Mesenchymal stem cell (in vitro differentiated cells and primary cell): ENCODE measurements at regions not wholly inside any gene's neighbourhood (a gene's known extent, or its start where the extent isn't known, plus 50 kb on each side); places are given as distances from the start of the nearest gene placed in this dataset.

ENCODE experiments used
- DNase-seq: peaks from one replicate; pipeline ENCODE4 v3.0.0-alpha.2; 2013
- H2AFZ ChIP-seq: one replicate; pipeline ENCODE4 v1.6.1; 2013; ENCODE audit warnings: low read depth, mild to moderate bottlenecking, control low read depth, inconsistent platforms, low read length, moderate library complexity
- H2AK5ac ChIP-seq: 2 replicates; pipeline ENCODE4 v1.6.1; 2013; ENCODE audit warnings: low read length, moderate library complexity, mild to moderate bottlenecking, inconsistent platforms; ENCODE audit not compliant: severe bottlenecking
- H2BK120ac ChIP-seq: one replicate; pipeline ENCODE4 v1.6.1; 2013; ENCODE audit warnings: low read depth, mild to moderate bottlenecking, inconsistent platforms, low read length, moderate library complexity
- H2BK12ac ChIP-seq, 2 experiments: one replicate each; pipeline ENCODE4 v1.6.1; 2013; ENCODE audit warnings: inconsistent platforms in 2 of 2, low read length in 2 of 2, mild to moderate bottlenecking in 2 of 2, moderate library complexity in 2 of 2, control low read depth in 1 of 2
- H2BK15ac ChIP-seq: one replicate; pipeline ENCODE4 v1.6.1; 2013; ENCODE audit warnings: mild to moderate bottlenecking, low read depth, inconsistent platforms; ENCODE audit not compliant: poor library complexity, severe bottlenecking
- H2BK5ac ChIP-seq: 2 replicates; pipeline ENCODE4 v1.6.1; 2013; ENCODE audit warnings: low read depth, mild to moderate bottlenecking, low read length, control low read depth, inconsistent platforms; ENCODE audit not compliant: poor library complexity, severe bottlenecking
- H3K14ac ChIP-seq, 2 experiments: one replicate each; pipeline ENCODE4 v1.6.1; 2013; ENCODE audit warnings: inconsistent platforms in 2 of 2, low read length in 2 of 2, control low read depth in 1 of 2, mild to moderate bottlenecking in 1 of 2, moderate library complexity in 1 of 2
- H3K18ac ChIP-seq, 2 experiments: one replicate each; pipeline ENCODE4 v1.6.1; 2013; ENCODE audit warnings: inconsistent platforms in 2 of 2, low read length in 2 of 2, control low read depth in 1 of 2, low read depth in 1 of 2, mild to moderate bottlenecking in 1 of 2
- H3K23ac ChIP-seq, 2 experiments: one replicate each; pipeline ENCODE4 v1.6.1; 2013; ENCODE audit warnings: inconsistent platforms in 2 of 2, low read length in 2 of 2, mild to moderate bottlenecking in 2 of 2, moderate library complexity in 2 of 2, control low read depth in 1 of 2
- H3K27ac ChIP-seq: 2 replicates; pipeline ENCODE4 v1.5.1; 2013; ENCODE audit warnings: mild to moderate bottlenecking, moderate library complexity, low read length, control low read depth, inconsistent platforms; ENCODE audit not compliant: poor library complexity, severe bottlenecking
- H3K27me3 ChIP-seq, 2 experiments: 2 replicates each; pipeline versions ENCODE4 v1.6.1 to v1.7.0; 2013; ENCODE audit warnings: low read length in 2 of 2, mild to moderate bottlenecking in 2 of 2, moderate library complexity in 2 of 2, control low read depth in 1 of 2, inconsistent platforms in 1 of 2; ENCODE audit not compliant: control insufficient read depth in 1 of 2, insufficient read depth in 1 of 2
- H3K36me3 ChIP-seq, 2 experiments: 2 replicates each; pipeline versions ENCODE4 v1.6.1 to v1.7.0; 2013; ENCODE audit warnings: low read length in 2 of 2, control low read depth in 1 of 2, inconsistent platforms in 1 of 2, low read depth in 1 of 2, mild to moderate bottlenecking in 1 of 2; ENCODE audit not compliant: insufficient read depth in 2 of 2, control insufficient read depth in 1 of 2
- H3K4ac ChIP-seq, 2 experiments: one replicate each; pipeline ENCODE4 v1.6.1; 2013; ENCODE audit warnings: inconsistent platforms in 2 of 2, low read length in 2 of 2, mild to moderate bottlenecking in 2 of 2, moderate library complexity in 2 of 2, control low read depth in 1 of 2, low read depth in 1 of 2
- H3K4me1 ChIP-seq: 2 replicates; pipeline ENCODE4 v1.6.1; 2013; ENCODE audit warnings: low read depth, low read length, control low read depth; ENCODE audit not compliant: control insufficient read depth, insufficient read depth
- H3K4me2 ChIP-seq: 2 replicates; pipeline ENCODE4 v1.6.1; 2013; ENCODE audit warnings: low read length, mild to moderate bottlenecking, inconsistent platforms; ENCODE audit not compliant: poor library complexity, severe bottlenecking
- H3K4me3 ChIP-seq, 2 experiments: 2 replicates each; pipeline versions ENCODE4 v1.5.1 to v1.7.0; 2013; ENCODE audit warnings: low read length in 2 of 2, mild to moderate bottlenecking in 2 of 2, control low read depth in 1 of 2, low read depth in 1 of 2; ENCODE audit not compliant: insufficient read depth in 1 of 2
- H3K79me1 ChIP-seq: replicated peaks from 2 replicates; pipeline ENCODE4 v1.6.1; 2013; ENCODE audit warnings: mild to moderate bottlenecking, control low read depth, low read length, inconsistent platforms; ENCODE audit not compliant: poor library complexity, severe bottlenecking
- H3K9ac ChIP-seq: 2 replicates; pipeline ENCODE4 v1.7.0; 2013; ENCODE audit warnings: mild to moderate bottlenecking, low read length, moderate library complexity
- H3K9me3 ChIP-seq: 2 replicates; pipeline ENCODE4 v1.7.0; 2013; ENCODE audit warnings: mild to moderate bottlenecking, low read length; ENCODE audit not compliant: control insufficient read depth
- H4K8ac ChIP-seq: one replicate; pipeline ENCODE4 v1.6.1; 2013; ENCODE audit warnings: inconsistent platforms, mild to moderate bottlenecking, low read length, moderate library complexity
- H4K91ac ChIP-seq: one replicate; pipeline ENCODE4 v1.6.1; 2013; ENCODE audit warnings: mild to moderate bottlenecking, low read length, inconsistent platforms
- WGBS: methylation state at CpG from one replicate; pipeline ENCODE4 v1.1.7; 2013; ENCODE audit warnings: mixed read lengths; 5-methylcytosine and 5-hydroxymethylcytosine counted together

GRCh38 chr17:69717819-69718218, 303.3 kb downstream of the MAP2K6 start:
- no peak for DNase-seq
- H4K91ac ChIP-seq: no peak overlapping the region
- H3K9me3 ChIP-seq: no peaks in the 10 kb centered on the region
- H3K4me2 ChIP-seq: no peak overlapping the region
- H2BK15ac ChIP-seq: no peak overlapping the region
- H3K4me3 ChIP-seq: no peak overlapping the region
- no peak overlapping the region for H2BK5ac ChIP-seq
- no peak overlapping the region for H2BK120ac ChIP-seq
- no peak overlapping the region for H2AFZ ChIP-seq
- no peaks in the 10 kb centered on the region for H3K27me3 ChIP-seq
- H4K8ac ChIP-seq: no peak overlapping the region
- H3K36me3 ChIP-seq: no peaks in the 10 kb centered on the region
- H3K27ac ChIP-seq: no peak overlapping the region
- no peak overlapping the region for H3K18ac ChIP-seq
- H3K9ac ChIP-seq: no peak overlapping the region
- no peak overlapping the region for H3K23ac ChIP-seq
- no peak overlapping the region for H3K4ac ChIP-seq
- no peaks in the 10 kb centered on the region for H3K79me1 ChIP-seq
- no peak overlapping the region for H2BK12ac ChIP-seq
- H3K14ac ChIP-seq: no peak overlapping the region
- 100% methylated on average over 3 of the region's 4 CpGs for WGBS
- H3K4me1 ChIP-seq: peaks cover 2% of the 10 kb centered on the region
- no peak overlapping the region for H2AK5ac ChIP-seq

GRCh38 chr17:69719474-69720048, 305.1 kb downstream of the MAP2K6 start:
- Histone ChIP-seq H2BK120ac (no peak overlapping the region), H2AFZ (no peak overlapping the region), H3K4me2 (no peak overlapping the region), H3K9ac (no peak overlapping the region), H2BK5ac (no peak overlapping the region), H2BK15ac (no peak overlapping the region), H3K36me3 (no peaks in the 10 kb centered on the region), H3K14ac (no peak overlapping the region), H3K4ac (no peak overlapping the region), H3K18ac (no peak overlapping the region), H3K27ac (no peak overlapping the region), H3K79me1 (no peaks in the 10 kb centered on the region), H3K27me3 (no peaks in the 10 kb centered on the region), H3K4me3 (no peak overlapping the region), H2BK12ac (no peak overlapping the region), H4K91ac (no peak overlapping the region), H4K8ac (no peak overlapping the region), H3K23ac (no peak overlapping the region), H2AK5ac (no peak overlapping the region), H3K4me1 (no peaks in the 10 kb centered on the region), H3K9me3 (no peaks in the 10 kb centered on the region)
- DNase-seq: no peak
- WGBS: 95% methylated on average over 7 of the region's 8 CpGs

DNA sequence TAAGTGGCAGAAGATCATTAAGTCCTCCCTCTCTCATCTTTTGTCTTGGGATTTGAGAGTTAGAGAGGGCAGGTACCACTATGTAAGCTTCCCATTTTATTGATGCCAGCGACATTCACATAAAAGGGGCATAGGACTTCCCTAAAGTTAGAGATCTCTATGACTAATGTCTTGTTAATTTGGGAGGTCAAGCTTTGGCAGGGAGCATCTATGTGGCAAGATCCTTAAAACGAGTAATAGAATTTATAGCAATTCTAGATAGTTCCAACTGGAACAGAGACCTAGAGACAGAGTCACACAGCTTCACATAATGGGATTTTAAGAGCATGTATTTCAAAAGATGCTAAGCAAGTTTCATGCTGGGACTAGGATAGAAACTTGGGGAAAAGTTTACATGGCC, 308.0 kb downstream of the MAP2K6 start:
- no peak overlapping the region for H3K14ac ChIP-seq
- no peaks in the 10 kb centered on the region for H3K4me1 ChIP-seq
- H4K91ac ChIP-seq: no peak overlapping the region
- H3K23ac ChIP-seq: no peak overlapping the region
- WGBS: 71% methylated on average over 2 of the region's 2 CpGs
- no peaks in the 10 kb centered on the region for H3K27me3 ChIP-seq
- H2AFZ ChIP-seq: no peak overlapping the region
- H3K9ac ChIP-seq: no peak overlapping the region
- no peak overlapping the region for H2BK5ac ChIP-seq
- H2BK12ac ChIP-seq: no peak overlapping the region
- no peak overlapping the region for H3K4me2 ChIP-seq
- no peak overlapping the region for H3K27ac ChIP-seq
- no peak overlapping the region for H2BK15ac ChIP-seq
- no peak overlapping the region for H2AK5ac ChIP-seq
- H3K18ac ChIP-seq: no peak overlapping the region
- H4K8ac ChIP-seq: no peak overlapping the region
- no peaks in the 10 kb centered on the region for H3K36me3 ChIP-seq
- H3K4ac ChIP-seq: no peak overlapping the region
- H3K79me1 ChIP-seq: no peaks in the 10 kb centered on the region
- no peaks in the 10 kb centered on the region for H3K9me3 ChIP-seq
- no peak for DNase-seq
- no peak overlapping the region for H3K4me3 ChIP-seq
- H2BK120ac ChIP-seq: no peak overlapping the region

DNA sequence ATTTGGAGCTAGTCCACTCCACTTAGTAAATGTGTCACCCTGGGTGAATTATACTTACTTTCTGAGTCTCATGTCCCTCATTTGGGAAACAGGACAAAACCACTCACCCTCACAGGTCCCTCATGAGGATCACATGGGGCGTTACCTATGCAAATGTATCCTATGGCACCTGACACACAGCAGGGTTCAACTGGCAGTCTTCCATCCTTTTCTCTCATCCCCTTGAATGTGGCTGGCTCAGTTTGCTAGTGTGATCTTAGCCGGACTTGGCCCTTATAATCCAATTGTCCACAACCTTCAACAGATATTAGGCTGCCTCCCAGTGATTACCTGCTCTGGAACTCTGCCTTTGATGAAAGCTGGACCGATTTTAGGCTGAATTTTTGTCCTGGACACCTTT, 308.8 kb downstream of the MAP2K6 start:
- Histone ChIP-seq H3K27me3 (no peaks in the 10 kb centered on the region), H2BK12ac (no peak overlapping the region), H2BK120ac (no peak overlapping the region), H3K4me1 (no peaks in the 10 kb centered on the region), H3K27ac (no peak overlapping the region), H3K79me1 (no peaks in the 10 kb centered on the region), H2AFZ (no peak overlapping the region), H3K4me2 (no peak overlapping the region), H2BK5ac (no peak overlapping the region), H2BK15ac (no peak overlapping the region), H3K36me3 (no peaks in the 10 kb centered on the region), H3K4ac (no peak overlapping the region), H3K14ac (no peak overlapping the region), H3K9ac (no peak overlapping the region), H3K4me3 (no peak overlapping the region), H2AK5ac (no peak overlapping the region), H3K9me3 (no peaks in the 10 kb centered on the region), H3K23ac (no peak overlapping the region), H3K18ac (no peak overlapping the region), H4K91ac (no peak overlapping the region), H4K8ac (no peak overlapping the region)
- DNase-seq: no peak
- WGBS: 92% methylated on average over 3 of the region's 3 CpGs
